ENCODE measurements at regions not wholly inside any gene's neighbourhood (a gene's known extent, or its start where the extent isn't known, plus 50 kb on each side); places are given as distances from the start of the nearest gene placed in this dataset.
"Not testable (repeated sequence)": the region's sequence is repeated elsewhere in the genome, so short reads cannot be mapped to it uniquely, and the experiment has no call there.

DNA sequence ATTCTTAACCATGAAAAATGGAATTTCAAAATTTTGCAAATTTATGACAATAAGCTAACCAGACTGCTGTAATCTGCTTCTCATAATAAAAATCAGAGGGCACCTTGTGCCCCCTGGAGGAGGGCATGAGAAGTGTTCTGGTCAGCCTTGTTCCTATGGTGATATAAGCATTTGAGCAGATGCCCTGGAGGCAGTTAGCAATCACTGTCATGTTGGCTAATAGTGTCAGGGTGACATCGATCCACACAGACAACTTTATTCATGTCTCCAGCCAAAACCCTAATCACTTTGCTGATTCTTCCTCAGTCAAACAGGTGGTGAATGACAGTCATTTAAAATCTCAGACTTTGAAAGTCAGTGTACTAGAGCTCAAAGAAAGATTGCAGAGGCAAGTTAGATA, 943.0 kb downstream of the GALC start:
- peak; percentile 9 for DNase-seq (ENCODE audit: low spot score)

DNA sequence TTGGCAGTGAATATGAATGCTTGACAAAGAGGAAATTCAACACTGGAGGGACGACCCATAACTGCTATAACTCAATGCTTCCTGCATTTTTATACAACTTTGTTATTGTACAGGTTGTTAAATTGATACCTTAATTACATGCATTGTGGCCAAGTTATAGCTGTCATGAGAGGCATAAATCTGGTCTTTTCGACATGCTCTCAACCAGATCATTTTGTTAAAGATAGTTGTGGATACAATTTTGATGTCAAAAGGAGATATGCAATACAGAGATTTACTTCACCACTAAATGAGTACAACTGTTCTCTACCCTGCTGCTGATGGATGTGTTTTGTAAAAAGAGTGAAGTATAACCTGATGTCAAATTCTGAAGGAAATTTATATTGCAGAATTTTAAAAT, 946.0 kb downstream of the GALC start:
- no peak for DNase-seq (ENCODE audit: low spot score)

DNA sequence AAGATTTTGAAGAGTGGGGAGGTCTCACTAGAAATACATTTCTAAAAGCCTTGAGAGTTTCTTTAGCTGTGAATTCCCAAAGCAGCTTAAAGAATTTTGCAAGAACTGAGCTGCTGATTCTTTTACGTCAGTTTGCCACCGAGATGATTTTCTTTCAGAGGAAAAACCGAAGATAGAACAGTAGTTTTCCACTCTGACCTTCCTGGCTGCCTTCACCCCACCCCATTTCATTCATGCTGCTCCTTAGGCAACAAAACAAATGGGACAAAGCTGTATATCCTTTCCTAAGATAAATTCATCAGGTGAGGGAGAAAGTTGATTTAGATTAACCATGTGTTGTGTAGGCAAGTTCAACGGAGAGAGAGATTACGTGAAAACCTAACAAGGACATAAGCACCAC, 947.0 kb downstream of the GALC start:
- DNase-seq (ENCODE audit: low spot score): no peak

DNA sequence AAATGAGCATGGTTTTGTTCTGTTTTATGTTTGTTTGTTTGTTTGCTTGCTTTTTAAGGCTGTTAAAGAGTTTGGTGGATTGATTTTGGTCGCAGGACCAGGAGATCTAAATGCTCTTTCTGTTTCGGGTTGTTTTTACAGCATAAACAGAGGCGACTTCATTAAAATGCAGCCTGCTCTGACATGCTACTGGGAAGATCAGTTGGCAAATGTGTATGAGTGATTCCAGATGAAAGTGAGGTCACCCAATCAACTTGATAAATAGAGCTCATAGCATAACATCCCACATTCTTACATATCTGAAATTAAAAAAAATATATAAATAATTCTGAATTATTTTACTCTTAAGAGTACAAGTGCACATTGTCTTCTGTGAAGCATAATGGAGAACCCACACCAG, 947.7 kb downstream of the GALC start:
- DNase-seq (ENCODE audit: low spot score): no peak

DNA sequence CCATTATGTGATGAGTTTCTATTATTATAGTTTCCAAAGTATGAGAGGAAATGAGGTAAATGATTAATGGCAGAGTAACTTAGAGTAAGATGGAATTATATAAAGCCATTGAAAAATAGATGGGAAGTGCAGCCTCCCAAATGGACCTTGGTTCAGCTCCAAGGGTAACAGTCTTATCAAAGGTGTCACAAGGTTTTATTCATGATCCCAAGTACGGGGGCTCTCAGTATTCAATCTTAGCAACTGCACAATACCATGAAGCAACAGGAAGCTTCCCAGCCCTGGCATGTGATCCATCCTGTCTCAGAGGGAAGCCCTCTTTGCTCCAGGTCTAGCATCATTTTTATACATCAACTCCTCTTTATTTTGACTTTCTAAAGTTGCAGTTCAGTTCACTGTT, 948.2 kb downstream of the GALC start:
- no peak for DNase-seq (ENCODE audit: low spot score)

DNA sequence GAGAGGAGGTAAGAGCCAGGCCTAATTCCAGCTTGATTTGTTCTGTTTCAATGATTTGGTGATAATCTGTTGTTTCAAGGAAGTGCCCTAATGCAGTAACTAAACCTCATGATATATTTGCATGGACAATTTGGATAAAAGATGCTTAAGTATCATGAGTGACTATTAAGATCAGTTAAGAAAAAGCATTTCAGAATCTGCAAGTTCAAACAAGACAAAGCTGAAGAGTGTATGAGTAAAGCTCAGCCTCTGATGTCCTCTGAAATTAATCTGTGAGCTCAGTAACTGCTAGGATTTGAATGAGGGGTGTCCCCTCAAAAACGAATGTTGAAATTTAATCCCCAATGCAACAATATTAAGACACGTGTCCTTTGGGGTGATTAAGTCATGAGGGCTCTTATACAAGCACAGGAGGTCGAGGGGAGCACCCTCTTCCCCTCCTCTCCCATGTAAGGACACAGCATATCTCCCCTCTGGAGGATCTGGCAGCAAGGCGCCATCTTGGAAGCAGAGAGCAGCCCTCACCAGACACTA, 949.2 kb downstream of the GALC start:
- no peak for DNase-seq (ENCODE audit: low spot score)

DNA sequence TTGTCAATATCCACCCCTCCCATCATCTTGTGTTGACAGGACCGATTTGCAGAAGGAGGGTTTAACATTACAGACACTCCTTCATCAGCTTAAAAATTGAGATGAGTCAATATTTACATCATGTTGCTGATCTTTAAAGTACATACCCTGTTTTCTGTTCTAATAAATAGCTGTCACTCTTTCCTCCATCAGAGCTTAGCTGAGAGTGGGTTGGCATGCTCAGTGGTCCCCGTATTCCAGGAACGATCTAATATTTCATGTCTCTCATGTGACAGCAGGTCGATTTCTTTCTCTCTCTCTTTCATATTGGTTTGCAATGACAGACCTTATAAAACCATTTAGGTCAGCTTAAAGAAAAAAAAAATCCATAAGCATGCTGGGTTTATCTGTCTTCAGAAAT, 950.6 kb downstream of the GALC start:
- DNase-seq (ENCODE audit: low spot score): no peak

DNA sequence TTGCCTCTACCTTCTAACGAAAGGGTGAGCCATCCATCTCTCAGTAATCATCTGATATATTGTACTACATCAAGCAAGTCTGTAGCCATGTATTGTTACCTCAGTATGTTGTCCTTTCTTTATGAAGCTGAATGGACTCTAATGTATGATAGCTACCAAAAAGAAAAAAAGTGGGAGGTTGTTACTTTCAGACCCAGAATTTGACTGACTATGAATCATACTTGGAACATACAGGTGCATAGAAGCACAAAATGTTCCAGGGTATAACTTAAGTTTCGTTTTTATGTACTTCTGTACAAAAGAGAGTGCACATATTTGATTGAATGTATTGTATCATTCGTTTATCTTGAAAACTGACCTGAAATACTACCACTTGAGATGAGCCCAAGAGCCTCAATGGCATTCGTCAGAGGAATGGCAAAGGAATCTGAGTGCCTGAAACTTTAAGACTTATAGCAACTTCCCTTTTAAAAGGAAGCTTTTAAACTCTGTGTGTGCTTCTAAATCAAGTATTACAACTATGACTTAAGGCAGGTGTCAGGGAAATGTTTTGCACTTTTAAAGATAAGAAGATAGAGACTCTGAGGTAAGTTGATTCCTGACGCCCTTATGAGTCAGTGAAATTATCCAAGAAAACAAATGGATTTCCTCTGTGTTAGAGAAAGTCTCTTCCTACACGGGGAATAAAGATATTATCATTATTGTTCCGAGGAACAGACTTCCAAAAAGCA, 951.5 kb downstream of the GALC start:
- no peak for DNase-seq (ENCODE audit: low spot score)

DNA sequence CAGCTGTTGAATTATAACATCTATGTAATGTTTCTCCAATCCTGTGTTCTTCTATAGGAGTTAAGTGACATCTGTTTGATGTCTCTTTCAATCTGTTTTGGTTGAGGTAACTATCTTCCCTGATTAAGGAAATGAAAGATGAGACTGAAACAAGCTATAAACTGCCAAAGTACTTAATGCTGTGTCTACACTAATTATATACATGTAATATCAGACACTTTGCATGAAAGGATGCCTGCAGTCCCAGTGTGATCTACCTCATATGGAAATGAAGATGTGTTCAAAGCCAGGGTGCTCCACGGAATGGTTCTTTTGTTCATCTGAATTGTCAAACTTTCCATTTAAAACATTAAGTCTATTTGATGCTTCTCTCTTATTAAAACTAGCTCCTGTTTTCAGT, 958.3 kb downstream of the GALC start:
- no peak for DNase-seq (ENCODE audit: low spot score)

DNA sequence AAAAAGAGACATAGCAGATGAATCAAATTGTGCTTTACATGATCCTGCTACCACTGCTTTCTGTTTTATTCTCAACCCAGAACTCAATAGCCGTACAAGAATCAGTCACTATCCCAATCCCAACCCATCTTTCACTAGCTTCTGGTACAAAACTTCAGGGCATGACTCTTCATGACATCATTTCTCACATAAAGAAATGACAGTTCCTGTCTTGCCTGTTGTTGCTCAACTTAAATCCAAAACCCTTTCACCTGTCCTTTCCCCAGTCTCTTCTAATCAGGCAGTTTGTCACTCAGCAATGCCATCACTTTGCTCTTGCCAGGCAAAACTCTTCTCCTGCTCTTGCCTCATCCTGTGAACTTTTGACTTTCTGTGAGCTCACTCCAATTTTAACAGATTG, 962.8 kb downstream of the GALC start:
- DNase-seq (ENCODE audit: low spot score): no peak

DNA sequence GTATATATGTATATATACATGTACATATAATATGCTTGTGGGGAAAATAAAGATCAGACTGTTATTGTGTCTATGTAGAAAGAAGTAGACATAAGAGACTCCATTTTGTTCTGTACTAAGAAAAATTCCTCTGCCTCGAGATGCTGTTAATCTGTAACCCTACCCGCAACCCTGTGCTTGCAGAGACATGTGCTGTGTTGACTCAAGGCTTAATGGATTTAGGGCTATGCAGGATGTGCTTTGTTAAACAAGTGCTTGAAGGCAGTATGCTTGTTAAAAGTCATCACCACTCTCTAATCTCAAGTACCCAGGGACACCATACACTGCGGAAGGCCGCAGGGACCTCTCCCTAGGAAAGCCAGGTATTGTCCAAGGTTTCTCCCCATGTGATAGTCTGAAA, 972.9 kb downstream of the GALC start:
- not testable (repeated sequence) for DNase-seq (ENCODE audit: low spot score)

DNA sequence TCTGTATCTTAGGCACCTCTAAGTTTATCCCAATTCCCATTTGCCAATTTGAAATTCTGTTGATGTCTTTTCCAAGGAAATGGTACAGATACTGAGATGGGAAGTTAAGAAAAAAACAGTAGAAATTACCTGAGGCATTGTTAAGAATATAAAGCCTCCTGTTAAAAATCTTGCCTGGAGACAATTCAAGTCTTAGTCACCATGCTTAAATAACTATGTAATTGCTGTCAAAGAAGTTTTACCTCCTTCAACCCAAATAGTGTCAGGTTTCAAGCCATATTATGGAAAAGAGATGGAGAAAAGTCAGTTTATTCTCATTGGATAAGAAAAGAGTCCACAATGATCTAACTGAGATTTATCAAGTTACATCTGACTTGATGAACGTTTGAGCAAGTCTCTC, 974.7 kb downstream of the GALC start:
- no peak for DNase-seq (ENCODE audit: low spot score)

DNA sequence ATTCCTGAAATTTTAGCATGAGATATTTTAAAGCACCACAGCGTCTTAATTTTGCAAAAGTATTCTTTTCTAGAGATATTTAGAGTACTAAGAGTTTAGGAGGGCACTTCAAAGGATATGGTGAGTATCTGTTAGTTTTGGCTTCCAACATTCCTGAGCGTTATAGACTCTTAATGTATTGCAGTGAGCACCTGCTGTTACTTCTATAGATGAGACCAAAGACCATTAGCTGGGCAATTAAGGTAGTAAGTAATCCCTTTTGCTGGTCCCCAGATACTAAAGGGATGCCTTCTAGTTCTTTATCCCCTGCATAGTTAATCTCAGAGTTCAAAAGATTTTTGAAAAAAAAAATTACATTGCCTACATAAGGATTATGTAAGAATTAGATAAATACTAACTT, 975.6 kb downstream of the GALC start:
- DNase-seq (ENCODE audit: low spot score): no peak

DNA sequence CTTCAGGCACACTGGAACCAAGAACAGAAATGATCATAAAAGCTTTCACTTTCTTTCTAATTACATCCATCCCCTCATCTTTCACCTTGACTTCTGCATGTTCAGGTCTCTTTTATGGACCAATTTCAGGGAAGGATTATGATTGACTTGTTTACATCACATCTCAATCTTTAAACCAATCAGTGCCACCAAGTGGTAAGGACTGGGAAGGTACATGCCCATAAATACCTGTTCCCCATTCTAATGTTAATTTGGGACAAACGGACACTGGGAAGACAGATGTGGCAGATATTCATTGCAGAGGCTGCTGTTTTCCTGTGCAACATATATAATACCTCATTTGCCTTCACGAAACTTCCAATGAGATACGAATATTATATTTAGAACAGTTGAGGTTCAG, 978.1 kb downstream of the GALC start:
- DNase-seq (ENCODE audit: low spot score): no peak

DNA sequence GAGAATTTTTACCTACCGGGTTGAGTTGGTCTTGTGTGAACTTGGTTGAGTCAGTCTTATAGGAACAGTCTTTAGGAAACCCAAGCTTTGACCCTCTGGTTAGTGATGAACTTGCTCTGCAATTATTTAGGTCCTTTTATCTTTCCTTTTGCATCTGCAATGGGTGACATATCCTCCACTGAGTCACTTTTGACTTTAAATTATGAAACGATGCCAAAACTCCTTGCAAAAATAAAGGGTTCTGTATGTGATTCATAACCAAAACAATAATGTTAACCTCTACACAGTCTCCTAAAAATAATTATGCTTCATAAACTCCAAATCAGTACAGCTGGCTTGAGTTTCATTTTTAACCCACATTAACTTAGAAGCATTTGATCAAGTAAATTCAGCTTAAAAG, 979.4 kb downstream of the GALC start:
- no peak for DNase-seq (ENCODE audit: low spot score)

DNA sequence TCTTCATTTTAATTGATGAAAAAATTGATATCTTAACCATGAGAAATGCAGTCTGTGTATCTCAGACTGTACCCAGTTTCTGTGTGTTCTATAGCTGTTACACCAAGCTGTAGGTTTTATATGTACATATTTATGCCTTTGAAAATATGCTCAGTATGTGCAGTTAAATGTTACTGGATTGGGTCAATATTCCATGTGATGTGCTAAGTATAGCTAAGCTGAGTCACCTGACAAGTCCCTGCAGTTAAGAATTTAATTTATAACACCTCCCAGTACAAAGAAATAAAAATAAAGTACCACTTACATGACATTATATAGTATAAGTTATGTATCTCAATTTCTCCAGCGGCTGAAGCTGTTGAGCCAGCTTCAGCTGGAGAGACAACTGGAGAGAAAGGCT, 984.0 kb downstream of the GALC start:
- no peak for DNase-seq (ENCODE audit: low spot score)

DNA sequence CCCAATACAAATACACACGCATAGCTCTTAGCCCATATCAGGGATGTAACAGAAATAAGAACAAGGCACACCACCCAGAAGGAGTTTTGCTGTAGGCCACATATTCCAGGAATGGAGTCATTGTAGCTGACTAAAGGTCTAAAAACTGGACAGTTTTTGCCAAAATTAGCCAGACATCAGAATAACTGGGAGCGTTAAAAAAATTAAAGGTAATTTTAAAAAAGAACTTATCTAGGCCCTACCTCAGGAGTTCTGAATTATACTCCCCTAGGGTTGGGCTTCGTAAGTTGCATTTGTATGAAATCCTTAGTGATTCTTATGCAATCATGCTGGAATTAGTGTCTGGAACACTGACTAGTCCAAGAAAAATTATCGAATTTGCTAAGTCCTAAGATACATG, 987.7 kb downstream of the GALC start:
- DNase-seq (ENCODE audit: low spot score): no peak

DNA sequence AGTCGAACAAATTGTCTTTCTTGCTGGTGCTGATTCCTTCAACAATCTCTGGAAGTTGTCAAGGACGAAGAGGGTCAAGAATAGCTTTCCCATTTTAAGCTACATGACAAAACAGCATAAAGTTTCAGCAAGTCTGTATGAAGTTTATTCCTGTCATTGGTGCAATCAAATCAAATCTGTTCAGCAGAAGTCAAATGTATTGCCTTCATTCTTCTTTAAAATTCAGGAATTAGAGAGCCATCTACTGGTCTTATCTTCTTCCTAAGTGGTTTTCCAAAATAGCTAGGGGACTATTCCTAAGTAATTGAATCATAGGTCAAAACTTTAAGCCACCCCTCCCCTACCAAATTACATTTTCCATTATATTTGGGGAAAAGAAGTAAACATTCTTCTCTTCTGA, 990.2 kb downstream of the GALC start:
- no peak for DNase-seq (ENCODE audit: low spot score)

DNA sequence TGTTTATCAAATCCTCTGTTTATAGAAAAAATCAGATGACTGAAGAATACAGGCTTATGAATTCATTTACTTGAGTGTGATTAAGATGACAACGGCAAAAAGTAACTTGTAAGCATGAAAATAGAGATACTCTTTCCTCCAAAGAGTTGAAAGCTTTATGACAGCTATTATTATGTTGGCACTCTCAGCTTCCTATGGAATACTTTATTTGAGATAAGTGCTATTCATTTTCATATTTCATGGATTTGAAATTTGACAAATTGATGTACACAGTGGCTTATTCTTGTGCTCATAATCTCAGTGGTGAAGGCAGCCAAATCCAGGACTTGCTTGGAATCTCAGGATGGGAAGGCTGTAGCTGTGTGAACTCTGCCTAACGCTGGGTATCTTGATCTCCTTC, 991.6 kb downstream of the GALC start:
- no peak for DNase-seq (ENCODE audit: low spot score)

DNA sequence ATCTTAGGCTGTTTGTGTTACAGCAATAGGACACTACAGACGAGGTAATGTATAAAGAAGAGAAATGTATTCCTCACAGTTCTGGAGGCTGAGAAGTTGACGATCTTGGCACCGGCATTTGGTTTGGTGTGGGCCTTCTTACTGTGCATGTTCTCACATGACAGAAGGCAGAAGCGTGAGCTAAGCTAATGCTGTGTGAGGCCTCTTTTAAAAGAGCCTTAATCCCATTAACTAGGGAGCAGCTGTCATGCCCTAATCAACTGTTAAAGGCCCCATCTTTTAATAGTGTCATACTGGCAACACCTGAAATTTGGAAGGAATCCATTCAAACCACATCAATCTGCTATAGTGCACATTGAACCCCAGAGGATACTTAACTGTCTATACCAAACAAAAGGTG, 992.9 kb downstream of the GALC start:
- no peak for DNase-seq (ENCODE audit: low spot score)

DNA sequence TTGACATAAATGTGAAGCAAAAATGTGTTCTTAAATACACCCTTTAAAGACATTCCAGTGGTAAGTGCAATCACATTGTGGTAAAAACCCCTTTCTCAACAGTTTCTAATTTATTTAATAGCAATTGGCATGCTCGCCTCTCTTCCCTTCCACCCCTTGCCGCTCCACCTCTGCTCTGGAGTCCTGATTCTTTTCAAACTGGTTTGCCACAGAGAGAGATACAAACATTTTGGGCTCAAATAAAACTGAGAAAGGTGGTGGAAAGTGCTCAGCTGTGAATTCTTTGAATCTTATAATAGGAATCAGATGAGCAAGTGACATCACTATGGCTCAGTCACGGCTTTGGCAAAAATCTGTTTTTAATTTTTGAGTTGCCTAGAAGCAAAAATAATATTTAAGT, 993.9 kb downstream of the GALC start:
- no peak for DNase-seq (ENCODE audit: low spot score)

DNA sequence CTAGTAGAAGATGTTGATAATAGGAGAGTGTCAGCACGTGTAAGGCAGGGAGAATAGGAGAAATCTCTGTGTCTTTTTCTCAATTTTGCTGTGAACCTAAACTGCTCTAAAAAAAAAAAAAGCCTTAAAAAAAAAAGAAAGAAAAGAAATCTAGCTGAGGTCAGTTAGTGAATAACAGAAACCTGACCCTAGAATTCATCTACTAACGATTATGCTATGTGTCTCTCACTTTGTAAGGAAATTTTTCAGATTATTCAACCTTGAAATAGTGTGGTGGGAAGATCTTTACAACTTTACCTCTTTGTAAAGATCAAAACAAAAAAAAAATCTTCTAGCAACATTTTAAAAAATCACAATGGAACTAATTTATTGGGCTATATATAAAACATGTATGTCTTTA, 995.7 kb downstream of the GALC start:
- DNase-seq (ENCODE audit: low spot score): no peak

DNA sequence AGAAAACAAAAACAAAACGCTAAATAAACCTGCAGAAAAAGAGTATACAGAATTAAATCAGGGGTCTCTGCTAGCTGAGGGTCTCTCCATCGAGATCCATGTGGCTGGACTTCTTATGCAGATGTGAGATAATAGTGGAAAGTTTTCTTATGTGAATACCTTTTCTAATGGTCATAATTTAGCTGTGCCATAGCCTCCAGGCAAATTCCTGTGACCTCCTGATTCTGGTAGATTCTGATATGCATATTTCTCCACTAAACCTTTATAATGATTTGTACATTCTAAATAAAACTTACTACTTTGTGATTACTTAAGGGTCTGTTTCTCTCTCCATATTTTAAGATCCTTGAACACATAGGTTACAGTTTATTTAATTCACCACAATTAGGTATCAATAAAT, 1002.6 kb downstream of the GALC start:
- DNase-seq (ENCODE audit: low spot score): no peak

DNA sequence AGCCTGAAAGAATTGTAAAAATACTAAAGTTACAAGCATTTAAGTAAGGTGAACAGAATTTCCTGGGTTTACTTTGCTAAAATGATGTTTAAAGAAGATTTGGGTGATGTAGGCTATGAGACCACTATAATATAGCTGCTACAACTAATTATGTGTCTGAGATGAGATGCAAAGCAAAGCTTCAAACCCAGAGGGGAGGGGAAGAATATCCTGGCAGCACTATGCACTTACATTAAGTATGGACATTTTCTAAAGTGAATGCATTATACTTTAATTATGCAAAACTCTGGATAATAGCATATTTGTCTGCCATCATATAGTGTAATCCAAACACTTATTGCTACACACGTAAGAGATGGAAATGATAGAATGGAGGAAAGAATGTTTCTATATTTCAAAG, 1003.7 kb downstream of the GALC start:
- no peak for DNase-seq (ENCODE audit: low spot score)

DNA sequence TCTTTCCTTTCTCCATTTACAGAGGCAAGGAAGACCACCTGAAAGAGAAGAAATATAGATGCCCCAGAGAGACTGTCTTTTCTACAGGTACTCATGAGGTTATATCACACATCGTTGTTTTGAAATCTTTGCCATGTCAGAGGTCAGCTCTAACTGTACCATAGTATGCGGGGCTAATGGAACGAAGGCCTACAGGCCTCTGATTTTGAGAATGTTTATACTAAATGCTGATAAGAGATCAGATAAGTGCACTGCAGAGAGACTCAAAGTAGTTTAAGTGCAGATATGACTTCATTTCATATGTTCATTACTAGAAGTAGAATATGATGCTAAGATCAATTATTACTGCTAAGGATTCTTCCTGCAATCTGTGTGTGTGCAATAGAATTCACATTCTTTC, 1005.0 kb downstream of the GALC start:
- DNase-seq (ENCODE audit: low spot score): no peak
